Trophoblast cell (in vitro differentiated cells and primary cell): ENCODE measurements at regions not wholly inside any gene's neighbourhood (a gene's known extent, or its start where the extent isn't known, plus 50 kb on each side); places are given as distances from the start of the nearest gene placed in this dataset.

ENCODE experiments used
- DNase-seq, 2 donors: peaks; one replicate each; pipeline ENCODE4 v3.0.0-alpha.2; 2016
- H2AFZ ChIP-seq: 2 replicates; pipeline ENCODE4 v1.6.1; 2013; ENCODE audit warnings: low read length, moderate library complexity, mild to moderate bottlenecking; ENCODE audit not compliant: insufficient read depth, poor library complexity
- H2AK5ac ChIP-seq: 2 replicates; pipeline ENCODE4 v1.6.1; 2013; ENCODE audit warnings: mild to moderate bottlenecking, low read length
- H2BK120ac ChIP-seq: 2 replicates; pipeline ENCODE4 v1.6.1; 2013; ENCODE audit warnings: low read length, mild to moderate bottlenecking, moderate library complexity; ENCODE audit not compliant: insufficient read depth, poor library complexity
- H2BK12ac ChIP-seq: 2 replicates; pipeline ENCODE4 v1.6.1; 2013; ENCODE audit warnings: mild to moderate bottlenecking, low read length, moderate library complexity
- H2BK5ac ChIP-seq: 2 replicates; pipeline ENCODE4 v1.6.1; 2013; ENCODE audit warnings: low read length, low read depth, moderate library complexity, mild to moderate bottlenecking; ENCODE audit not compliant: poor library complexity
- H3K14ac ChIP-seq: 2 replicates; pipeline ENCODE4 v1.6.1; 2013; ENCODE audit warnings: mild to moderate bottlenecking, low read length
- H3K18ac ChIP-seq: 2 replicates; pipeline ENCODE4 v1.6.1; 2013; ENCODE audit warnings: mild to moderate bottlenecking, low read length
- H3K23ac ChIP-seq: 2 replicates; pipeline ENCODE4 v1.6.1; 2013; ENCODE audit warnings: low read length
- H3K27ac ChIP-seq: 2 replicates; pipeline ENCODE4 v1.5.1; 2013; ENCODE audit warnings: low read depth, mild to moderate bottlenecking, inconsistent platforms, low read length, moderate library complexity
- H3K27me3 ChIP-seq: 2 replicates; pipeline ENCODE4 v1.6.1; 2013; ENCODE audit warnings: inconsistent platforms, mild to moderate bottlenecking, low read length, moderate library complexity; ENCODE audit not compliant: insufficient read depth
- H3K36me3 ChIP-seq, 2 experiments: 1 replicate in 1 of 2; 2 replicates in 1 of 2; pipeline ENCODE4 v1.6.1; 2013; ENCODE audit warnings: low read length in 2 of 2, mild to moderate bottlenecking in 2 of 2, moderate library complexity in 1 of 2; ENCODE audit not compliant: insufficient read depth in 2 of 2, control insufficient read depth in 1 of 2
- H3K4ac ChIP-seq: 2 replicates; pipeline ENCODE4 v1.6.1; 2013; ENCODE audit warnings: low read depth, mild to moderate bottlenecking, low read length, moderate library complexity
- H3K4me1 ChIP-seq, 2 experiments: 1 replicate in 1 of 2; 2 replicates in 1 of 2; pipeline ENCODE4 v1.6.1; 2013; ENCODE audit warnings: low read length in 2 of 2, mild to moderate bottlenecking in 2 of 2, moderate library complexity in 1 of 2; ENCODE audit not compliant: insufficient read depth in 2 of 2, control insufficient read depth in 1 of 2
- H3K4me2 ChIP-seq: 2 replicates; pipeline ENCODE4 v1.6.1; 2013; ENCODE audit warnings: inconsistent platforms, mild to moderate bottlenecking, low read length, moderate library complexity
- H3K4me3 ChIP-seq: 2 replicates; pipeline ENCODE4 v1.5.1; 2013; ENCODE audit warnings: mild to moderate bottlenecking, low read depth, low read length, inconsistent platforms
- H3K79me1 ChIP-seq: one replicate; pipeline ENCODE4 v1.6.1; 2013; ENCODE audit warnings: low read length
- H3K79me2 ChIP-seq: 2 replicates; pipeline ENCODE4 v1.6.1; 2013; ENCODE audit warnings: low read length, mild to moderate bottlenecking; ENCODE audit not compliant: control insufficient read depth, insufficient read depth, poor library complexity
- H3K9ac ChIP-seq: 2 replicates; pipeline ENCODE4 v1.6.1; 2013; ENCODE audit warnings: mild to moderate bottlenecking, low read length
- H3K9me3 ChIP-seq: 2 replicates; pipeline ENCODE4 v1.6.1; 2013; ENCODE audit warnings: low read depth, mild to moderate bottlenecking, control low read depth, inconsistent platforms, low read length; ENCODE audit not compliant: insufficient read depth
- H4K12ac ChIP-seq: 2 replicates; pipeline ENCODE4 v1.6.1; 2013; ENCODE audit warnings: low read depth, mild to moderate bottlenecking, low read length, moderate library complexity
- H4K8ac ChIP-seq: 2 replicates; pipeline ENCODE4 v1.6.1; 2013; ENCODE audit warnings: low read depth, mild to moderate bottlenecking, low read length, moderate library complexity
- H4K91ac ChIP-seq: one replicate; pipeline ENCODE4 v1.6.1; 2013; ENCODE audit warnings: low read depth, mild to moderate bottlenecking, low read length, moderate library complexity
- WGBS: extraction: QIAGEN DNeasy Blood & Tissue Kit; methylation state at CpG from one replicate; pipeline ENCODE4 v1.1.7; 2013; ENCODE audit warnings: missing lambda C conversion rate; ENCODE audit not compliant: insufficient read length, insufficient coverage; ENCODE audit errors: extremely low coverage; 5-methylcytosine and 5-hydroxymethylcytosine counted together

DNA sequence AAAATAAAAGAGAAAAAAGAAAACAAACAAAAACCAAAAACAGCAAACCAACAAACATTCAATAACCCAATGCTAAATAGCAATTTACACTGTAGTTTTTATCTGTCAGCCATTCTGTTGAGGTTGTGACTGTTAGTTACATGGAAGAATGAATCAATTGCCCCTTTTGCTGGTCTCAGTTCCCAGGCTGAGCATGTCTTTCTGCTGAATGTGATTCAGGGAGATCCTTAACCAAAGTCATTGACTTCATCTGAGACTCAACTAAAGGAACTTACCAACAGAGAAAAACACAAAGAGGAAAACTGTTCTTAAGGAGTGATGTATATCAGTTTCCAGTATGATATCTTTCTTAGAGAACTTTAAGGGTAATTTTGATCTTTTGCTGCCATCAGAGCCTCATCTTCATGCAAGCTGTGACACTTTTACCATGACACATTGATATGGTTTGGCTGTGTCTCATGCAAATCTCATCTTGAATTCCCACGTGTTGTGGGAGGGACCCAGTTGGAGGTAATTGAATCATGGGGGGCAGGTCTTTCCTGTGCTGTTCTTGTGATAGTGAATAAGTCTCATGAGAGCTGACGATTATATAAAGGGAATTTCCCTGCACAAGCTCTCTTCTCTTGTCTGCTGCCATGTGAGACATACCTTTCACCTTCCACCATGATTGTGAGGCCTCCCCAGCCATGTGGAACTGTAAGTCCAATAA is 469.8 kb downstream of the KIF20B start:
- no peaks in the 10 kb centered on the region for H3K4me1 ChIP-seq
- no peak overlapping the region for H3K4me2 ChIP-seq
- no peak overlapping the region for H2BK12ac ChIP-seq
- H3K9me3 ChIP-seq, result no peaks in the 10 kb centered on the region
- H2BK5ac ChIP-seq, result no peak overlapping the region
- no peak for DNase-seq
- no peak overlapping the region for H3K18ac ChIP-seq
- no peaks in the 10 kb centered on the region for H3K79me1 ChIP-seq
- no peaks in the 10 kb centered on the region for H3K36me3 ChIP-seq
- H3K14ac ChIP-seq, result no peak overlapping the region
- no peak overlapping the region for H3K9ac ChIP-seq
- H3K27ac ChIP-seq, result no peak overlapping the region
- no CpG with 5 or more reads among the region's 2 CpGs for WGBS
- no peak overlapping the region for H3K4me3 ChIP-seq
- H3K23ac ChIP-seq, result no peak overlapping the region
- no peak overlapping the region for H2BK120ac ChIP-seq
- no peak overlapping the region for H4K12ac ChIP-seq
- H4K91ac ChIP-seq, result no peak overlapping the region
- no peaks in the 10 kb centered on the region for H3K27me3 ChIP-seq
- H4K8ac ChIP-seq, result no peak overlapping the region
- H2AK5ac ChIP-seq, result no peak overlapping the region
- H3K4ac ChIP-seq, result no peak overlapping the region
- no peaks in the 10 kb centered on the region for H3K79me2 ChIP-seq
- no peak overlapping the region for H2AFZ ChIP-seq

DNA sequence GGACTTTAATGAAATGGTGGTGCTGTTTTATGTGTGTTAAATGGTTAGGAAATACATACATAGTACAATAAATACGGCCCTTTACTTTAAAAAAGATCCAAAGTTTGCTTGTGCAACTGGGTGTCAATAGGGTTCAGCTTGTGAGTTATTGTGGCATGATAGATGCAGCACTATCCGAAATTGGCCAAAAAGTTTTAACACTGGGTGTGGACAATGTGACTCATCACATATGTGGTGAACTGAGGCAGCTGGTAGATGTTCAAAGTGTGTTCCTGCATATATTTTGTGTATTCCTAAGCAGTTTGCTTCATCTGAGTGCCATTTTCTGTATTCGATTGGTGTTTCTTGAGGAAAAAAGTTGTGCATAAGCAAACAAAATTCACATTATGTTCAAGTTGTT is 473.1 kb downstream of the KIF20B start:
- Histone ChIP-seq H3K18ac (no peak overlapping the region), H3K79me1 (peaks cover 1% of the 10 kb centered on the region), H4K91ac (no peak overlapping the region), H3K23ac (no peak overlapping the region), H2AK5ac (no peak overlapping the region), H3K36me3 (no peaks in the 10 kb centered on the region), H3K14ac (no peak overlapping the region), H3K79me2 (no peaks in the 10 kb centered on the region), H3K4me3 (no peak overlapping the region), H3K27ac (no peak overlapping the region), H3K4ac (no peak overlapping the region), H3K9ac (no peak overlapping the region), H3K9me3 (no peaks in the 10 kb centered on the region), H3K4me2 (no peak overlapping the region), H2BK5ac (no peak overlapping the region), H4K12ac (no peak overlapping the region), H2BK120ac (no peak overlapping the region), H2AFZ (no peak overlapping the region), H2BK12ac (no peak overlapping the region), H4K8ac (no peak overlapping the region), H3K4me1 (peaks cover 0 to 1% of the 10 kb centered on the region in 2 experiments), H3K27me3 (no peaks in the 10 kb centered on the region)
- no CpG with 5 or more reads among the region's 3 CpGs for WGBS
- DNase-seq, result no peak

DNA sequence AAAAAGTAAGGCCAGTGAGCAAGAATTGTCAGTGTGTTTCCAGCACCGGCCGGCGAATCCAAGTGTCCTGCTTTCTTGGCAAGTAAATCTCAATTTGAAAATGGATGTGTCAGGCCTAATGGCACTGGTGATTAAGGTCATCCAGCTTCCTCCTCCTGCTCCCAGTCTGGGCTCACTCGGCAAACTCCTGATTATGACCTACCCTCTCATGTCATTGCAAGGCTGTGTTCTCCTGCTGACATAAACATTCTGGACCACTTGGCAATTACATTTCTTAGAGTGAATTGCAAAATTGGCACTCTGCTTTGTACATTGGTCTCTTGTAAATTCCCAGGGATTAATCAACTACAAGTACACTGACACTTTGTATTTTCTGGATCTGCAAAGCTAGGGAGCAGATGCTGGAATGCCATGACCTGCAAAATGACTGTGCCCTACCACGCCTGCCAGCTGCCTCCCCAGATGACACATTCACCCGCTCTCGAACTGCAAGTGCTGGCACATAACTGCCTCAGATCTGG is 473.8 kb downstream of the KIF20B start:
- no peak overlapping the region for H3K27ac ChIP-seq
- DNase-seq, result no peak

DNA sequence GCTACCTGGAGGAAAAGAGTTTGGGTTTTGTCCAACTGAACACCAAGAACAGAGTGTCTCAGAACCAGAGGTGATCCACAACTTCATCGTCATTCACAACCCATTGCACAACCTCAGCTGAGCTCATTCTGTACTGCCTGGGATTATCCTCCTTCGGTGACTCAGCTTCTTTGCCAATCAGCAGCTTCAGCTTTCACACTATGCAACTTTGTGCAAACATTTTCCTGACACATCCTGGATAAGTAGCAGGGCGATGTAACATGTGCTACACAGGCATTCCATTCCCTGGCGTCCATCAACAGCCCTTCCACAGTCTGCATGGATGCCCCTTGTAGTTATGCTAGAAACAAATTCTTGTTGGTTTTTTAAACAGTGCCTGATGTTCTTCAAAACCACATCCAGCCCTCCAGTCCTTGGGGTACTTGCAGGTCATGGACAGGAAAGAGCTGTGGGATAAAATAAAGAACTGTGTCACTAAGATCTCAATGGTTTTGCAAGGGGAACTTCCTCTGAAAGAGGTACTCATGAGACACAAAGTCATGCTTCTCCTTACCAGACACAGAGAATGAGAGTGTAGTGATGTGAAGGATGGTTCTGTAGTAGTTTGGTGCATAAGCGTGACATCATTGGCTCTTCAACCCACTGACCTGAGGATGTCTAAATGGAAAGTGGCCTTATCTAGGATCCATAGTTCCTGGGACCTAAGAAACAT is 478.5 kb downstream of the KIF20B start:
- Histone ChIP-seq H4K91ac (no peak overlapping the region), H3K4me1 (peaks cover 0 to 4% of the 10 kb centered on the region in 2 experiments), H4K12ac (no peak overlapping the region), H3K27ac (no peak overlapping the region), H3K4me2 (no peak overlapping the region), H3K9ac (no peak overlapping the region), H2AFZ (no peak overlapping the region), H2BK12ac (no peak overlapping the region), H3K36me3 (no peaks in the 10 kb centered on the region), H3K9me3 (no peaks in the 10 kb centered on the region), H3K79me2 (no peaks in the 10 kb centered on the region), H3K23ac (no peak overlapping the region), H2BK5ac (no peak overlapping the region), H2AK5ac (no peak overlapping the region), H3K18ac (no peak overlapping the region), H2BK120ac (no peak overlapping the region), H3K4ac (no peak overlapping the region), H3K14ac (no peak overlapping the region), H4K8ac (no peak overlapping the region), H3K27me3 (no peaks in the 10 kb centered on the region), H3K79me1 (peaks cover 1% of the 10 kb centered on the region), H3K4me3 (no peak overlapping the region)
- DNase-seq, result peak; percentile 84 to 90
- no CpG with 5 or more reads among the region's 5 CpGs for WGBS

More for the DNA sequence above, 473.8 kb downstream of the KIF20B start:
- H2BK12ac ChIP-seq, result no peak overlapping the region
- no peak overlapping the region for H2AFZ ChIP-seq
- H4K91ac ChIP-seq, result no peak overlapping the region
- no CpG with 5 or more reads among the region's 7 CpGs for WGBS
- H3K23ac ChIP-seq, result no peak overlapping the region
- H3K79me2 ChIP-seq, result no peaks in the 10 kb centered on the region
- H3K18ac ChIP-seq, result no peak overlapping the region
- H3K36me3 ChIP-seq, result no peaks in the 10 kb centered on the region
- no peak overlapping the region for H3K14ac ChIP-seq
- no peak overlapping the region for H3K9ac ChIP-seq
- H4K12ac ChIP-seq, result no peak overlapping the region
- no peak overlapping the region for H3K4ac ChIP-seq
- no peak overlapping the region for H2BK5ac ChIP-seq
- no peak overlapping the region for H3K4me3 ChIP-seq
- no peak overlapping the region for H2AK5ac ChIP-seq
- H4K8ac ChIP-seq, result no peak overlapping the region
- no peak overlapping the region for H3K4me2 ChIP-seq
- H3K79me1 ChIP-seq, result peaks cover 1% of the 10 kb centered on the region
- no peaks in the 10 kb centered on the region for H3K27me3 ChIP-seq
- H2BK120ac ChIP-seq, result no peak overlapping the region
- no peaks in the 10 kb centered on the region for H3K9me3 ChIP-seq
- H3K4me1 ChIP-seq, result peaks cover 0 to 4% of the 10 kb centered on the region in 2 experiments
